ENCODE measurements at regions not wholly inside any gene's neighbourhood (a gene's known extent, or its start where the extent isn't known, plus 50 kb on each side); places are given as distances from the start of the nearest gene placed in this dataset.

DNA sequence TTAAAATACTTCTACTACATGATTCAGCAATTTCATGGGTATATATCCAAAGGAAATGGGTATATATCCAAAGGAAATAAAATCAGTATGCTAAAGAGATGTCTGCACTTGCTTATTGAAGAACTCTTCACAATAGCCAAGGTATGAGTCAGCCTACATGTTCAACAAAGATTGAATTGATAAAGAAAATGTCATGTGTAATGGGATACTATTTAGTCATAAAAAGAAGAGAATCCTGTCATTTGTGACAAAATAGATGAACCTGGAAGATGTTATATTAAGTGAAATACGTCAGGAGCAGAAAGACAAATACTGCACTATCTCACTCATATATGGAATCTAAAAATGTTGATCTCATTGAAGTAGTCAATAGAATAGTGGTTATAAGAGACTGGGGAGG, 944.5 kb upstream of the CTNND2 start:
- TF ChIP-seq, protein P1, sequence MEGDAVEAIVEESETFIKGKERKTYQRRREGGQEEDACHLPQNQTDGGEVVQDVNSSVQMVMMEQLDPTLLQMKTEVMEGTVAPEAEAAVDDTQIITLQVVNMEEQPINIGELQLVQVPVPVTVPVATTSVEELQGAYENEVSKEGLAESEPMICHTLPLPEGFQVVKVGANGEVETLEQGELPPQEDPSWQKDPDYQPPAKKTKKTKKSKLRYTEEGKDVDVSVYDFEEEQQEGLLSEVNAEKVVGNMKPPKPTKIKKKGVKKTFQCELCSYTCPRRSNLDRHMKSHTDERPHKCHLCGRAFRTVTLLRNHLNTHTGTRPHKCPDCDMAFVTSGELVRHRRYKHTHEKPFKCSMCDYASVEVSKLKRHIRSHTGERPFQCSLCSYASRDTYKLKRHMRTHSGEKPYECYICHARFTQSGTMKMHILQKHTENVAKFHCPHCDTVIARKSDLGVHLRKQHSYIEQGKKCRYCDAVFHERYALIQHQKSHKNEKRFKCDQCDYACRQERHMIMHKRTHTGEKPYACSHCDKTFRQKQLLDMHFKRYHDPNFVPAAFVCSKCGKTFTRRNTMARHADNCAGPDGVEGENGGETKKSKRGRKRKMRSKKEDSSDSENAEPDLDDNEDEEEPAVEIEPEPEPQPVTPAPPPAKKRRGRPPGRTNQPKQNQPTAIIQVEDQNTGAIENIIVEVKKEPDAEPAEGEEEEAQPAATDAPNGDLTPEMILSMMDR (IDR thresholded peaks at IDR 0.05; ENCODE audit: borderline replicate concordance, extremely low read depth, low read length, poor library complexity, severe bottlenecking) = no peak
- TF ChIP-seq EZH2 (IDR thresholded peaks at IDR 0.05; ENCODE audit: borderline replicate concordance, low read depth, low read length, severe bottlenecking) = no peak
